Left colon (tissue), 2 donors: ENCODE measurements at regions not wholly inside any gene's neighbourhood (a gene's known extent, or its start where the extent isn't known, plus 50 kb on each side); places are given as distances from the start of the nearest gene placed in this dataset.

ENCODE experiments used
- ATAC-seq: fragments of 200-7000 bp; cut with Tn5 transposase; one replicate; pipeline ENCODE4 v1.9.1; 2020; ENCODE audit warnings: mild to moderate bottlenecking, moderate library complexity
- DNase-seq, 2 donors: peaks; one replicate each; pipeline ENCODE4 v3.0.0-alpha.2; 2020
- intact Hi-C, 2 donors: fragments of 100-400 bp; cut with DNase I in 1 of 2; cut with micrococcal nuclease in 1 of 2; formaldehyde crosslinking; loops; one replicate each; pipeline versions ENCODE4 v1.11.2 to v1.14.0; 2022; cut with DNase I, micrococcal nuclease
- donor health status: DM: no; HTN: no; CAD: no.
- donor health status: DM: yes; HTN: yes; CAD: no.

DNA sequence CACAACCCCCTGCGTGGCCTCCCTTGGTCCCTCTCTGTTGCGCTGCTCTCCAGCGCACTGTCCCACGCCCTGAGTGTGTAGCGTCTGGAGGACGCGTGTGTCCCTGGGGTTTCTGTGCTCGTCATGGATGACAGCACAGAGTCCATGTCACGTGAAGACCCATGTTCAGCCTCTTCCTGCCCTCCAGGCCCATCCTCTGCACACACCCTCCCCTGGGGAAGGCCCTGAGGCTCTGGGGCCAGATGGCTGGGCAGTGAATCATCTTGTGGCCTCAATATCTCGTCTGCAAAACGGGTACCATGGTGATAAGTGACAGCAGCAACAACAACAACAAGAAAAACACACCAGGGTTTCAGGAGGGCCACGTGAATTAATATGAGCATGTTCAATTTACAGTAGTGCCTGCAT, 71.5 kb upstream of the ARHGEF7 start:
- ATAC-seq (no peak), DNase-seq (no peak)
- intact Hi-C loops, result loop anchor here in 1 of 2 donors (10.0 kb wide), 1 partner anchor 119 kb away; no protein-coding TSS in a partner anchor

DNA sequence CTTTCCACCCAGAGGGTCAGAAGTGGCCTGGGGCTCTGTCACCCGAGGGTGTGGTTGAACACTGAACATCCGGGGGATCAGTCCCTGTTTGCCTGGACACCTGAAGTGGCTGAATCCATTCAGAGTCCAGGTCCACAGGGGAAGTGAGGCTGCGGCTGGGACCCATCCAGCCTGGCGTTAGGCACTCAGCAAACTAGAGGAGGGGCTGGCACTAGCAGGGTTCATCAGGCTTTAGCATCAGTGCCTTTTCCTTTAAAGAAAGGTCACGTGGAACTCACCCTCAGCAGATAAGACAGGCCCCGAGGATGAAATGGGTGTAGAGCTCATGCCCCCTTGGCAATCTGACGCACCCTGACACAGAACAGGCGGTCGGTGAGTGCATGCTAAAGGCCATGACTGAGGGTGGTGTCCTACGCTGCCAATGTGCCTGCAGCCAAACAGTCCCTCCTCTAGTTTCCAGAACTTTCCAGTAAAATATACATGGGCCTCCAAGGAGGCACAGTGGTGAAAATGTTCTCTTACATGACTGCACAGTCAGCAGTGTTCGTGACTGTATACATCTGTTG, 72.4 kb upstream of the ARHGEF7 start:
- intact Hi-C loops, result loop anchor here in 1 of 2 donors (10.0 kb wide), 1 partner anchor 118 kb away; no protein-coding TSS in a partner anchor
- ATAC-seq (no peak), DNase-seq (no peak)

DNA sequence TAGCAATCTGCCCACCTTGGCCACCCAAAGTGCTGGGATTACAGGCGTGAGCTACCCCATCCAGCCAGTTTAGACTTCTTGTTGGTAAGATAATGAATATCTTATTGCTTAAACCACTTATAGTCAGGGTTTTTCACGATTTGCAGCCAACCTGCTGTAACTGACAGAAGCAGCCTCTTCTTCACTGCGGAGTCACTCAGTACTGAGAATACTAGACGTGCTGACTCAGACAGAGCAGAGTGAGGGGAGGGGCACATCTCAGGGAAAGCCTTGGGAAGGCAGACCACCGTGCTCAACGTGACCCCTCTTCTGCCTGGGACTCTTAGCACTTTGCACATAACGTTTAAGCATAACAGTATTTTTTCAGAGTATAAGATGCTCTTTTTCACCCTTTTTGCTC, 74.3 kb upstream of the ARHGEF7 start:
- ATAC-seq (no peak), DNase-seq (no peak)
- intact Hi-C loops, result loop anchor here in 1 of 2 donors (10.0 kb wide), 1 partner anchor 116 kb away; no protein-coding TSS in a partner anchor

DNA sequence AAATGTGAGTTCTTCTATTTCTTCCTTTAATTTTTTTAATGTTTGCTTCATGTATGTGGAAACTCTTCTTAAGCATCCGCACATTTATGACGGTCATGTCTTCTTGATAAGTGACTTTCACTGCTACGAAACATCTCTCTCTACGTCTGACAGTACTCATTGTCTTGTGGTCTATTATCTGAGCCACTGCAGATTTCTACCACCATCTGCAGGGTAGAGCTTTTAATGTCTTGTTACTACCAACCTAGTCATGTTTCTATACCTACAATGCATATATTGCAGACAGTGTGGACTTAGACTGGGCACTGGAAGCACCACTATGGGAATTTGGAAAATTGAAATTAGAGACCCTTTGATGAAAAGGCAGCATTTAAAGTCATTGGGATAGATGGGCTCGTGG, 75.4 kb upstream of the ARHGEF7 start:
- no peak for DNase-seq
- intact Hi-C loops, result loop anchor here in 1 of 2 donors (10.0 kb wide), 1 partner anchor 115 kb away; no protein-coding TSS in a partner anchor
- ATAC-seq, result no peak

- no peak for ATAC-seq
- intact Hi-C loops, result no loop called here
- DNase-seq, result no peak
These were observed 76.2 kb upstream of the ARHGEF7 start for GRCh38 chr13:111038887-111039286.

DNA sequence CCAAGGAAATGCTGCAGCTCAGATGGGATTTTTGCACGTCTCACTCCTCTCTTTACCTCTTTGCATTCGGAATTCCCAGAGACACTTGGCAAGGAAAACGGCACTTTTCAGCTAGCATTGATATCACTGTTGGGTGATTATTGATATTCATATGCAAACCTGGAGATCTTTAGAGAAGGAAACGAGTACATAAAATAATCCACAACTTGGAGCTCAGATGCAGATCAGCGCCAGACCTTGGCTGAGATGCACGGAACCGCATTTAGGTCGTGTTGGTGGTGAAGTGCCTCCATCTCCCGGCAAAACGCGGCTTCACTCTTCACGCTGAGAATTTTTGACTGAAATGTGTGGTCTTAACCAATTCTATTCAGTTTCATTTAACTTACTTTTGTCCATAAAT, 77.2 kb upstream of the ARHGEF7 start:
- ATAC-seq, result no peak
- intact Hi-C loops, result no loop called here
- DNase-seq, result no peak

- DNase-seq, result no peak
- no peak for ATAC-seq
- intact Hi-C loops, result no loop called here
These were observed 78.4 kb upstream of the ARHGEF7 start for GRCh38 chr13:111036665-111037064.

- ATAC-seq (no peak), DNase-seq (no peak)
- intact Hi-C loops, result no loop called here
These were observed 79.2 kb upstream of the ARHGEF7 start for GRCh38 chr13:111035861-111036260.

DNA sequence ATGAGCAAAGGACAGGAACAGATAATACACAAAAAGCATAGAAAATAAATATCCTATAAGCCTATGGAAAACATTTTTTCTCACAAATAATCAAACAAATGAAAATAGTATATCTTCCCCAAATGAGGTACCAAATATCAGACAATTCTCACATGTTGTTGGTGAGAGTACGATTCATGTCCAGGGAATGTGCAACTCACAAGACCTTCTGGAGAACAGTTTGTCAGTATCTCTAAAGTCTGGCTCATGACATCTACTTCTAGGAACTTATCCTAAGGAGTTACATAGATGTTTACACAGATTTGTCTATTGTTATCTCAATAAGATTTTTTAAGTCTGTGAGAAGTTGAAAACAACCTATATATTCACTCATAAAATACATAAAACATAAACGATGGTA, 80.3 kb upstream of the ARHGEF7 start:
- intact Hi-C loops, result no loop called here
- no peak for DNase-seq
- ATAC-seq, result no peak

- ATAC-seq (no peak), DNase-seq (no peak)
- intact Hi-C loops, result no loop called here
These were observed 81.7 kb upstream of the ARHGEF7 start for GRCh38 chr13:111033172-111034130.

DNA sequence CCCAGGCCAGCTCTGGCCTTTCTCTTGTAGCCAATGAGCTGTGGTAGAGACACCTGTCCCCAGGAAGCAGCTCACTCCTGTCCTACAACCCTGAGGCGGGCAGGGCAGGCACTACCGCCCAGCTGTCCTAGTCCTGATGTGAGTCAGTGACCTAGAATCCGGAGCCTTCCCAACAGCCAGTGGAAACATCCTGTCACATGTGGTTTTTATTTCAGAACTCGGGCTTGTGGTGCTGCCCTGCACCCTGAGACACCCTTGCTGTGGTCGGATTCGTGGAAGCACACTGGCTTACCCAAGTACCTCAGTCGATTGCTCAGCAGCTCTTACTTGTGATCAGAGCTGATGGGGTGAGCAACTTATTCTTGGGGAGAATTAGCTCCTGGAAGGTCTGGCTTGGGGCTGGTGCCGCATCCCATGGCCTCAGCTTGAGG, 83.6 kb upstream of the ARHGEF7 start:
- intact Hi-C loops, result no loop called here
- DNase-seq (no peak), ATAC-seq (no peak)

DNA sequence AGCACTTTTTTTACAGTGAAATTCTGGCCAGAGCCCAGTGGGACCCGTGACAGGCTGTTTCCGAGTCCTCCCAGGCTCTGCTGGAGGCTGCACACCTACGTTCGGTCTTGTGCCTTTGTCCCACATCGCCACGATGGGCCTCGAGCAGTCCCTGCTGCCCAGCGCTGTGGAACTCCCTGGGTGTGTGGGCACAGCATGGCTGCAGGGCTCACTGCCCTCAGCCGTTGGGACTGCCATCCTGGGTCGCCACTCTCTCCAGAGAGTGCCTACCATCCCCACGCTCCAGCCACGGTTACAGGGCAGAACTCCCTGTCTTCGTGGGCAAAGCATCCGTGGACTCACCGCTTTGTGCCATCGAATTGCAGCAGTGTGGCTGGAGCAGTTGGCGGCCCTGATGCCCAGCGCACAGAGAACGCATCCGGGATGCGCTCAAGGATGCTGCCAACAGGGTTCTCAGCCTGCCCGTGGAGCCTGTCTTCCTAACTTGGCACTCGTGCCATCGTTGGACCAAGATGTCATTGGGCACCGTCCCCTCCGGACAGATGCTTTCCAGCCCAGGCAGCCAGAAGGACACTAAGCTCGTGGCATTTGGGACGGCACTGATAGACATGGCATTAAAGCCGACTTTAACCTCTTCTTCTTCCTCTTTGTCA, 85.0 kb upstream of the ARHGEF7 start:
- DNase-seq, result no peak
- no peak for ATAC-seq
- intact Hi-C loops, result no loop called here

DNA sequence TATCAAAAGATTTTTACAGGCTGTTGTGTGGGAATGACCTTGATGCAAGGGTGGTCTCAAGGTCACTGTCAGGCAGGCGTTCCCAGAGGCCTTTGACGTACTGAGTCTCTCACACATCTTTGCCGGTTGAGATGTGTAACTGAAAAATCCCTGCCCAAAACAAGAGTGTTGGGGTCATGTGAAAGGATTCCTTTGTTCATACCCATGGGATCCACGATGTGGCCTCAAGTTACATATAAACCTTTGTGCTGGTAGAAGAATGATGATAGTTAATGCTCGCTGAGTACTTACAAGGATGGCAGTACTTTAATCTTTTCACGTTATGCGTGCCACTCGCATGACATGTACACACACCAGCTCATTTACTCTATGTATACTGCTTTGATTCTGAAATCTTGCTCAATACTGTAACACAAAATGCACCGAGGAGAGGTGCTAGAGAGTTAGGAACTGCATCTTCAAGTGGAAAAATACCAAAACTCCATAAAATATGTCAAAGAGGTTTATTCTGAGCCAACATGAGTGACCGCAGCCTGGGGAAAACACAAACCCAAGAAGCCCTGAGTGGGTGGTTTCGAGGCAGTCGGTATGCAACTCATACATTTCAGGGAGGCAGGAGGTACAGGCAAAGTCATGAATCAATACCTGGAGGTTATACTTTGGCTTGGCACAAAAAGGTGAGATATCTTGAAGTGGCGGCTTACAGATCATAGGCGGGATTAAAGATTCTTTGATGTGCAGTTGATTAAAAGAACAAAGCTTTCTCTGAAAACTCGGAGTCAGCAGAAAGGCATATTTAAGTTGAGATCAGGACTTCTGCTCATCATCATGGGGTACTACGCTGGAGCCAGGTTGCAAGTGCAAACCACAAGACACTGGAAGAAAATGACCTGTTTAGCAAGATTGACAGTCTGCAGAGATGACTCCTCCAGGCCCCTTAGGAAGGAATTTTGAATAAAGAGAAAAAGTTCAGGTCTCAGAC, 87.4 kb upstream of the ARHGEF7 start:
- ATAC-seq (no peak), DNase-seq (no peak)
- intact Hi-C loops, result no loop called here

DNA sequence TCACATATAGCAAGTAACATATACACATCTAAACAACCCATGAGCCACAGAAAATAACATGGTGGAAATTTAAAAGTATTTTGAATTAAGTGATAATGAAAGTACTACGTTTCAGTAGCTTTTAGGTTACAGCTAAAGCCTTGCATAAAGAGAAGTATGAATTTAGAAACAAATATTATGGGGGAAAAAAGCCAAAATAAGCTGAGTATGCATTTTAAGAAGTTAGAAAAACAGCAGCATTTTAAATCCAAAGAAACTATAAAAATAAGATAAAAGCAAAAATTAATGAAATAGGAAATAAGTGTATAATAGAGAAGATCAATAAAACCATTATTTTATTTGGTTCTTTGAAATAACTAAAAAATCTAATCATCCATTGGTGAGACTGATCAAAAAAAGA, 89.8 kb upstream of the ARHGEF7 start:
- DNase-seq (no peak), ATAC-seq (no peak)
- intact Hi-C loops, result no loop called here

GRCh38 chr13:111022886-111023285, 92.2 kb upstream of the ARHGEF7 start:
- intact Hi-C loops, result no loop called here
- no peak for ATAC-seq
- DNase-seq, result no peak

DNA sequence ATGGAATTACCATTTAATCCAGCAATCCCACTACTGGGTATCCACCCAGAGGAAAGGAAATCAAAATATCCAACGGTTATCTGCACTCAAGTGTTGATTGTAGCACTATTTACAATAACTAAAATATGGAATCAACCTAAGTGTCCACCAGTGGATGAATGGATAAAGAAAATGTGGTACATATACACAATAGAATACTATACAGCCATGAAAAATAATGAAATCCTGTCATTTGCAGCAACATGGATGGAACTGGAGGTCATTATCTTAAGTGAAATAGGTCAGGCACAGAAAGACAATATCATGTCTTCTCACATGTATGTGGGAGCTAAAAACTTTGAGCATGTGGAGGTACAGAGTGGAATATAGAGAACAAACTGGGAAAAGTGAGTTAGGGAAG, 92.9 kb upstream of the ARHGEF7 start:
- ATAC-seq, result no peak
- intact Hi-C loops, result no loop called here
- no peak for DNase-seq

GRCh38 chr13:111021270-111021669, 93.8 kb upstream of the ARHGEF7 start:
- DNase-seq (no peak), ATAC-seq (no peak)
- intact Hi-C loops, result no loop called here

- ATAC-seq (no peak), DNase-seq (no peak)
- intact Hi-C loops, result no loop called here
These were observed 94.6 kb upstream of the ARHGEF7 start for GRCh38 chr13:111020546-111020945.

- ATAC-seq, result no peak
- intact Hi-C loops, result no loop called here
- DNase-seq, result no peak
These were observed 95.1 kb upstream of the ARHGEF7 start for GRCh38 chr13:111020021-111020420.
